Activated naive CD4-positive, alpha-beta T cell treated with anti-CD3 and anti-CD28 coated beads, Interleukin-2, amount 50 U/mL, for 24 hours (primary cell): ENCODE measurements at regions not wholly inside any gene's neighbourhood (a gene's known extent, or its start where the extent isn't known, plus 50 kb on each side); places are given as distances from the start of the nearest gene placed in this dataset.
"Not testable (repeated sequence)": the region's sequence is repeated elsewhere in the genome, so short reads cannot be mapped to it uniquely, and the experiment has no call there.

Experiments
- H3K27ac Mint-ChIP-seq: one replicate; pipeline ENCODE4 v1.8.0; 2021; ENCODE audit warnings: mild to moderate bottlenecking, mixed read lengths
- H3K27me3 Mint-ChIP-seq: one replicate; pipeline ENCODE4 v1.8.0; 2021; ENCODE audit warnings: mixed read lengths
- H3K36me3 Mint-ChIP-seq: one replicate; pipeline ENCODE4 v1.8.0; 2021; ENCODE audit warnings: mixed read lengths
- H3K4me1 Mint-ChIP-seq: one replicate; pipeline ENCODE4 v1.8.0; 2021; ENCODE audit warnings: mixed read lengths
- H3K4me3 Mint-ChIP-seq: one replicate; pipeline ENCODE4 v1.8.0; 2021; ENCODE audit warnings: mild to moderate bottlenecking, mixed read lengths
- H3K9me3 Mint-ChIP-seq: one replicate; pipeline ENCODE4 v1.8.0; 2021; ENCODE audit warnings: mixed read lengths

GRCh38 chr4:23422878-23423277, 467.0 kb downstream of the PPARGC1A start:
- Mint-ChIP-seq H3K4me3 (no peak overlapping the region), H3K27me3 (peaks cover 4% of the 10 kb centered on the region), H3K27ac (no peak overlapping the region), H3K36me3 (no peaks in the 10 kb centered on the region), H3K4me1 (no peaks in the 10 kb centered on the region), H3K9me3 (peaks cover 3% of the 10 kb centered on the region)

- no peak overlapping the region for H3K27ac Mint-ChIP-seq
- H3K4me1 Mint-ChIP-seq: no peaks in the 10 kb centered on the region
- no peaks in the 10 kb centered on the region for H3K9me3 Mint-ChIP-seq
- H3K36me3 Mint-ChIP-seq: no peaks in the 10 kb centered on the region
- H3K4me3 Mint-ChIP-seq: no peak overlapping the region
- no peaks in the 10 kb centered on the region for H3K27me3 Mint-ChIP-seq
Observed at GRCh38 chr4:23413631-23414030, 476.2 kb downstream of the PPARGC1A start.

GRCh38 chr4:23412701-23413100, 477.1 kb downstream of the PPARGC1A start:
- no peaks in the 10 kb centered on the region for H3K4me1 Mint-ChIP-seq
- no peak overlapping the region for H3K27ac Mint-ChIP-seq
- no peaks in the 10 kb centered on the region for H3K36me3 Mint-ChIP-seq
- no peak overlapping the region for H3K4me3 Mint-ChIP-seq
- no peaks in the 10 kb centered on the region for H3K27me3 Mint-ChIP-seq
- H3K9me3 Mint-ChIP-seq: no peaks in the 10 kb centered on the region

- H3K27me3 Mint-ChIP-seq, H3K9me3 Mint-ChIP-seq, H3K36me3 Mint-ChIP-seq, H3K4me3 Mint-ChIP-seq, H3K4me1 Mint-ChIP-seq: not testable (repeated sequence)
- peak overlapping the region; percentile 20 for H3K27ac Mint-ChIP-seq
Observed at GRCh38 chr4:23408913-23409312, 480.9 kb downstream of the PPARGC1A start.

GRCh38 chr4:23401572-23401971, 488.3 kb downstream of the PPARGC1A start:
- Mint-ChIP-seq H3K27ac (no peak overlapping the region), H3K4me1 (no peaks in the 10 kb centered on the region), H3K36me3 (peaks cover 3% of the 10 kb centered on the region), H3K9me3 (peaks cover 21% of the 10 kb centered on the region), H3K4me3 (no peak overlapping the region), H3K27me3 (peaks cover 2% of the 10 kb centered on the region)

- no peak overlapping the region for H3K4me3 Mint-ChIP-seq
Observed at GRCh38 chr4:23392860-23393458, 496.9 kb downstream of the PPARGC1A start.

GRCh38 chr4:23390246-23390645, 499.6 kb downstream of the PPARGC1A start:
- Mint-ChIP-seq H3K36me3 (no peaks in the 10 kb centered on the region), H3K27me3 (peaks cover under 1% of the 10 kb centered on the region), H3K27ac (no peak overlapping the region), H3K4me3 (no peak overlapping the region), H3K4me1 (no peaks in the 10 kb centered on the region), H3K9me3 (peaks cover 4% of the 10 kb centered on the region)

More at GRCh38 chr4:23392860-23393458, 496.9 kb downstream of the PPARGC1A start:
- Mint-ChIP-seq H3K9me3 (peaks cover 21% of the 10 kb centered on the region), H3K4me1 (no peaks in the 10 kb centered on the region), H3K27ac (no peak overlapping the region), H3K27me3 (no peaks in the 10 kb centered on the region), H3K36me3 (peaks cover 3% of the 10 kb centered on the region)

- no peaks in the 10 kb centered on the region for H3K4me1 Mint-ChIP-seq
- no peak overlapping the region for H3K27ac Mint-ChIP-seq
- peaks cover 3% of the 10 kb centered on the region for H3K27me3 Mint-ChIP-seq
- no peak overlapping the region for H3K4me3 Mint-ChIP-seq
- no peaks in the 10 kb centered on the region for H3K36me3 Mint-ChIP-seq
- no peaks in the 10 kb centered on the region for H3K9me3 Mint-ChIP-seq
Observed at GRCh38 chr4:23388699-23389395, 501.0 kb downstream of the PPARGC1A start.

- H3K27me3 Mint-ChIP-seq: peaks cover 3% of the 10 kb centered on the region
Observed at GRCh38 chr4:23388255-23388654, 501.6 kb downstream of the PPARGC1A start.

GRCh38 chr4:23384741-23385140, 505.1 kb downstream of the PPARGC1A start:
- Mint-ChIP-seq H3K4me1 (no peaks in the 10 kb centered on the region), H3K36me3 (no peaks in the 10 kb centered on the region), H3K9me3 (no peaks in the 10 kb centered on the region), H3K4me3 (no peak overlapping the region), H3K27ac (no peak overlapping the region), H3K27me3 (peaks cover 3% of the 10 kb centered on the region)

More at GRCh38 chr4:23388255-23388654, 501.6 kb downstream of the PPARGC1A start:
- Mint-ChIP-seq H3K4me3 (no peak overlapping the region), H3K27ac (no peak overlapping the region), H3K9me3 (no peaks in the 10 kb centered on the region), H3K36me3 (no peaks in the 10 kb centered on the region), H3K4me1 (no peaks in the 10 kb centered on the region)

GRCh38 chr4:23382879-23383278, 507.0 kb downstream of the PPARGC1A start:
- H3K4me1 Mint-ChIP-seq: no peaks in the 10 kb centered on the region
- no peaks in the 10 kb centered on the region for H3K9me3 Mint-ChIP-seq
- no peak overlapping the region for H3K4me3 Mint-ChIP-seq
- H3K27me3 Mint-ChIP-seq: peaks cover 3% of the 10 kb centered on the region
- H3K36me3 Mint-ChIP-seq: no peaks in the 10 kb centered on the region
- no peak overlapping the region for H3K27ac Mint-ChIP-seq

GRCh38 chr4:23374259-23374658, 515.6 kb downstream of the PPARGC1A start:
- no peaks in the 10 kb centered on the region for H3K36me3 Mint-ChIP-seq
- H3K9me3 Mint-ChIP-seq: no peaks in the 10 kb centered on the region
- H3K27me3 Mint-ChIP-seq: no peaks in the 10 kb centered on the region
- no peaks in the 10 kb centered on the region for H3K4me1 Mint-ChIP-seq
- H3K4me3 Mint-ChIP-seq: no peak overlapping the region
- H3K27ac Mint-ChIP-seq: no peak overlapping the region

- Mint-ChIP-seq H3K4me3 (no peak overlapping the region), H3K9me3 (no peaks in the 10 kb centered on the region), H3K27me3 (no peaks in the 10 kb centered on the region), H3K27ac (no peak overlapping the region), H3K4me1 (no peaks in the 10 kb centered on the region), H3K36me3 (no peaks in the 10 kb centered on the region)
Observed at GRCh38 chr4:23373261-23373660, 516.6 kb downstream of the PPARGC1A start.

- H3K27me3 Mint-ChIP-seq: no peaks in the 10 kb centered on the region
- no peak overlapping the region for H3K4me3 Mint-ChIP-seq
- H3K27ac Mint-ChIP-seq: no peak overlapping the region
- H3K9me3 Mint-ChIP-seq: no peaks in the 10 kb centered on the region
- H3K36me3 Mint-ChIP-seq: no peaks in the 10 kb centered on the region
- H3K4me1 Mint-ChIP-seq: no peaks in the 10 kb centered on the region
Observed at GRCh38 chr4:23371533-23371932, 518.3 kb downstream of the PPARGC1A start.

GRCh38 chr4:23369331-23369730, 520.5 kb downstream of the PPARGC1A start:
- Mint-ChIP-seq H3K27ac (no peak overlapping the region), H3K27me3 (no peaks in the 10 kb centered on the region), H3K4me3 (no peak overlapping the region), H3K36me3 (no peaks in the 10 kb centered on the region), H3K9me3 (no peaks in the 10 kb centered on the region), H3K4me1 (no peaks in the 10 kb centered on the region)

- no peaks in the 10 kb centered on the region for H3K4me1 Mint-ChIP-seq
- H3K9me3 Mint-ChIP-seq: no peaks in the 10 kb centered on the region
- H3K27ac Mint-ChIP-seq: no peak overlapping the region
- H3K36me3 Mint-ChIP-seq: no peaks in the 10 kb centered on the region
- no peaks in the 10 kb centered on the region for H3K27me3 Mint-ChIP-seq
- H3K4me3 Mint-ChIP-seq: no peak overlapping the region
Observed at GRCh38 chr4:23368081-23368697, 521.7 kb downstream of the PPARGC1A start.
